Type B pancreatic cell (in vitro differentiated cells): ENCODE measurements at regions not wholly inside any gene's neighbourhood (a gene's known extent, or its start where the extent isn't known, plus 50 kb on each side); places are given as distances from the start of the nearest gene placed in this dataset.

Experiments
- DNase-seq: peaks from one replicate; pipeline ENCODE4 v3.0.0; 2021; ENCODE audit warnings: mixed read lengths; ENCODE audit not compliant: unreplicated experiment; ENCODE audit errors: extremely low spot score
- H3K27ac Mint-ChIP-seq: 2 replicates; pipeline ENCODE4 v1.8.0; 2021; ENCODE audit warnings: mild to moderate bottlenecking, mixed read lengths
- H3K27me3 Mint-ChIP-seq: 2 replicates; pipeline ENCODE4 v1.8.0; 2021; ENCODE audit warnings: mixed read lengths
- H3K36me3 Mint-ChIP-seq: 2 replicates; pipeline ENCODE4 v1.8.0; 2021; ENCODE audit warnings: mixed read lengths
- H3K4me1 Mint-ChIP-seq: one replicate; pipeline ENCODE4 v1.8.0; 2021; ENCODE audit warnings: mixed read lengths; ENCODE audit not compliant: unreplicated experiment
- H3K4me3 Mint-ChIP-seq: 2 replicates; pipeline ENCODE4 v1.8.0; 2021; ENCODE audit warnings: mild to moderate bottlenecking, mixed read lengths
- H3K9me3 Mint-ChIP-seq: 2 replicates; pipeline ENCODE4 v1.8.0; 2021; ENCODE audit warnings: mixed read lengths
- CTCF ChIP-seq: fragments of 200-600 bp; sonication (generic); conservative IDR thresholded peaks from 2 replicates; pipeline ENCODE4 v1.5.0; 2021; ENCODE audit warnings: antibody characterized with exemption, mild to moderate bottlenecking

- peaks cover 13% of the 10 kb centered on the region for H3K9me3 Mint-ChIP-seq
- no peak overlapping the region for H3K27ac Mint-ChIP-seq
- DNase-seq = no peak
- no peak for TF ChIP-seq CTCF
- no peaks in the 10 kb centered on the region for H3K27me3 Mint-ChIP-seq
- H3K4me1 Mint-ChIP-seq = peaks cover 29% of the 10 kb centered on the region
- no peaks in the 10 kb centered on the region for H3K36me3 Mint-ChIP-seq
- no peak overlapping the region for H3K4me3 Mint-ChIP-seq
These were observed 103.4 kb downstream of the ZFP36L2 start for GRCh38 chr2:43123028-43123427.

GRCh38 chr2:43121580-43122314 lies 104.7 kb downstream of the ZFP36L2 start:
- peaks cover 37% of the 10 kb centered on the region for H3K4me1 Mint-ChIP-seq
- DNase-seq = no peak
- H3K27me3 Mint-ChIP-seq = no peaks in the 10 kb centered on the region
- H3K4me3 Mint-ChIP-seq = no peak overlapping the region
- TF ChIP-seq CTCF = no peak
- no peak overlapping the region for H3K27ac Mint-ChIP-seq
- no peaks in the 10 kb centered on the region for H3K36me3 Mint-ChIP-seq
- peaks cover 13% of the 10 kb centered on the region for H3K9me3 Mint-ChIP-seq

GRCh38 chr2:43119303-43119702 lies 107.1 kb downstream of the ZFP36L2 start:
- no peak for TF ChIP-seq CTCF
- H3K27ac Mint-ChIP-seq = no peak overlapping the region
- H3K4me1 Mint-ChIP-seq = peaks cover 49% of the 10 kb centered on the region
- no peak overlapping the region for H3K4me3 Mint-ChIP-seq
- no peaks in the 10 kb centered on the region for H3K36me3 Mint-ChIP-seq
- H3K9me3 Mint-ChIP-seq = peaks cover 13% of the 10 kb centered on the region
- no peaks in the 10 kb centered on the region for H3K27me3 Mint-ChIP-seq
- DNase-seq = no peak

GRCh38 chr2:43117521-43118143 lies 108.8 kb downstream of the ZFP36L2 start:
- Mint-ChIP-seq H3K27me3 (no peaks in the 10 kb centered on the region), H3K36me3 (no peaks in the 10 kb centered on the region), H3K27ac (no peak overlapping the region), H3K4me1 (peaks cover 45% of the 10 kb centered on the region), H3K9me3 (peaks cover 13% of the 10 kb centered on the region), H3K4me3 (no peak overlapping the region)
- no peak for TF ChIP-seq CTCF
- no peak for DNase-seq

DNA sequence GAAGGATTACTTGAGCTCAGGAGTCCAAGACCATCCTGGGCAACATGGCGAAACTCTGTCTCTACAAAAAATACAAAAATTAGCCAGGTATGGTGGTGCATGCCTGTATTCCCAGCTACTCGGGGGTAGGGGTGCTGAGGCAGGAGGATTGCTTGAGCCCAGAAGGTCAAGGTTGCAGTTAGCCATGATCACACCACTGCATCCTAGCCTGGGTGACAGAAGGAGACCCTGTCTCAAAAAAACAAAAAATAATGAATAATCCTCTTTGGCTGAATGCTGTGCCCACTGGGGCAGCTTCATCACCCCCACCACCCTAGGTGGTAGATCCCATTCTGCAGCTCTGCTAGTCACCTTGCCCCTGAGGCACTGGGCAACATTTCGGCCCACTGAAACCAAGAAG lies 109.4 kb downstream of the ZFP36L2 start:
- Mint-ChIP-seq H3K4me1 (peaks cover 39% of the 10 kb centered on the region), H3K27ac (no peak overlapping the region), H3K36me3 (no peaks in the 10 kb centered on the region), H3K27me3 (no peaks in the 10 kb centered on the region), H3K9me3 (peaks cover 13% of the 10 kb centered on the region), H3K4me3 (no peak overlapping the region)
- no peak for TF ChIP-seq CTCF
- DNase-seq = no peak
